ENCODE measurements at regions not wholly inside any gene's neighbourhood (a gene's known extent, or its start where the extent isn't known, plus 50 kb on each side); places are given as distances from the start of the nearest gene placed in this dataset.

- TF ChIP-seq, protein P1, sequence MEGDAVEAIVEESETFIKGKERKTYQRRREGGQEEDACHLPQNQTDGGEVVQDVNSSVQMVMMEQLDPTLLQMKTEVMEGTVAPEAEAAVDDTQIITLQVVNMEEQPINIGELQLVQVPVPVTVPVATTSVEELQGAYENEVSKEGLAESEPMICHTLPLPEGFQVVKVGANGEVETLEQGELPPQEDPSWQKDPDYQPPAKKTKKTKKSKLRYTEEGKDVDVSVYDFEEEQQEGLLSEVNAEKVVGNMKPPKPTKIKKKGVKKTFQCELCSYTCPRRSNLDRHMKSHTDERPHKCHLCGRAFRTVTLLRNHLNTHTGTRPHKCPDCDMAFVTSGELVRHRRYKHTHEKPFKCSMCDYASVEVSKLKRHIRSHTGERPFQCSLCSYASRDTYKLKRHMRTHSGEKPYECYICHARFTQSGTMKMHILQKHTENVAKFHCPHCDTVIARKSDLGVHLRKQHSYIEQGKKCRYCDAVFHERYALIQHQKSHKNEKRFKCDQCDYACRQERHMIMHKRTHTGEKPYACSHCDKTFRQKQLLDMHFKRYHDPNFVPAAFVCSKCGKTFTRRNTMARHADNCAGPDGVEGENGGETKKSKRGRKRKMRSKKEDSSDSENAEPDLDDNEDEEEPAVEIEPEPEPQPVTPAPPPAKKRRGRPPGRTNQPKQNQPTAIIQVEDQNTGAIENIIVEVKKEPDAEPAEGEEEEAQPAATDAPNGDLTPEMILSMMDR (IDR thresholded peaks at IDR 0.05; ENCODE audit: low read depth, low read length) = no peak
- no peak for DNase-seq (ENCODE audit: low read depth in 2 of 2)
- H3K4me3 ChIP-seq (replicated peaks in 1 of 2; ENCODE audit: low read depth in 2 of 2, low read length in 2 of 2) = no peak overlapping the region
Observed at GRCh38 chr6:96468281-96468680, 53.3 kb upstream of the UFL1 start.

DNA sequence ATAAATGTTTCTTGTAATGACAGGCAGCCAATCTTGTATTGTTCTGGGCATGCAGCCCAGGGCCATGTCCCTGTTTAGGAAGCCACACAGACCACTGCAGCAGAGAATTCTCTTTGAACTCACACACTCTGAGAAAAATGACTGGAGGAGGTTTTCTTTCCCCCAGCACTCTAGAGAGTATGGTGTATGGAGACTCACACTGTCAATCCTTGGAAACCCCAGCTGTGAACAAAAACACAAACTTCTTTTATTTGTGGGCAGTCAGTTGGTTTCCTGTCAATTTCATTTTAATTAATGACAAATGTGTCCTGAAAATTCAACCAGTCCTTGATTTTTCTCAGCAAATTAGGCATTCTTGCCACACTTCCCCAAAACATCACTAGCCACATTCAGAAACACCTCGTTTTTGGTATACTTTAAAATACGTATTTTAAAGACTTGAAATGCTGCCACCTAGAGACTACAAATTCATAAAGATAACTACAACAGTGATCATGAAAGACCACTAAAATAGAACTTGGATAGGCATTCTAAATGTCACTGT, 52.9 kb upstream of the UFL1 start:
- peak in 1 of 2 donors; percentile 1 for DNase-seq (ENCODE audit: low read depth in 2 of 2)
- TF ChIP-seq, protein P1 (IDR thresholded peaks at IDR 0.05; ENCODE audit: low read depth, low read length) = no peak
- no peak overlapping the region for H3K4me3 ChIP-seq (replicated peaks in 1 of 2; ENCODE audit: low read depth in 2 of 2, low read length in 2 of 2)

GRCh38 chr6:96469312-96469711, 52.3 kb upstream of the UFL1 start:
- DNase-seq (ENCODE audit: low read depth in 2 of 2) = no peak
- TF ChIP-seq, protein P1 (IDR thresholded peaks at IDR 0.05; ENCODE audit: low read depth, low read length) = no peak
- no peak overlapping the region for H3K4me3 ChIP-seq (replicated peaks in 1 of 2; ENCODE audit: low read depth in 2 of 2, low read length in 2 of 2)

- TF ChIP-seq, protein P1 (IDR thresholded peaks at IDR 0.05; ENCODE audit: low read depth, low read length) = no peak
- no peak overlapping the region for H3K4me3 ChIP-seq (replicated peaks in 1 of 2; ENCODE audit: low read depth in 2 of 2, low read length in 2 of 2)
- DNase-seq (ENCODE audit: low read depth in 2 of 2) = no peak
Observed at GRCh38 chr6:96470296-96470695, 51.3 kb upstream of the UFL1 start.
